GM12878 (cell line): ENCODE measurements at regions not wholly inside any gene's neighbourhood (a gene's known extent, or its start where the extent isn't known, plus 50 kb on each side); places are given as distances from the start of the nearest gene placed in this dataset.

ENCODE experiments used
- ATAC-seq: fragments of 200-7000 bp; cut with Tn5 transposase; 3 replicates; pipeline ENCODE4 v1.9.1; 2020; ENCODE audit warnings: mild to moderate bottlenecking, moderate library complexity
- BruUV-seq: library from RNA; stranded (reverse); fragments of 400-500 nt; replicated peaks from 2 replicates; lab custom pipeline; 2021; lab: Mats Ljungman, UMichigan
- CTCF ChIA-PET: fragments of 300-600 bp; sonication (Branson Sonifier 250); formaldehyde crosslinking; extraction: SDS; loops from one replicate; lab custom pipeline; 2021; ENCODE audit warnings: inconsistent platforms; lab: Yijun Ruan, JAX
- POLR2A ChIA-PET: fragments of 350-600 bp; formaldehyde crosslinking; extraction: SDS; loops from one replicate; lab custom pipeline; 2021; ENCODE audit warnings: inconsistent platforms; lab: Charles Lee
- RAD21 ChIA-PET: fragments of 300-600 bp; sonication (Branson Sonifier 250); formaldehyde crosslinking; loops from one replicate; lab custom pipeline; 2023; ENCODE audit warnings: antibody characterized with exemption; ENCODE audit not compliant: unreplicated experiment; lab: Charles Lee
- SMC1A ChIA-PET: fragments of 300-600 bp; sonication (Branson Sonifier 250); formaldehyde crosslinking; loops from one replicate; lab custom pipeline; 2023; ENCODE audit not compliant: unreplicated experiment, uncharacterized antibody; lab: Charles Lee
- DNase-seq: peaks from one replicate; pipeline ENCODE4 v3.0.0-alpha.2; 2011; ENCODE audit warnings: low read depth, low spot score
- FAIRE-seq: peaks from 3 replicates; lab custom pipeline; 2011; peaks lifted over from hg19 to GRCh38; lab: Jason Lieb, UNC
- H2AFZ ChIP-seq: 2 replicates; pipeline ENCODE4 v1.6.0; 2011; ENCODE audit warnings: low read depth, low read length, control low read depth; ENCODE audit not compliant: control insufficient read depth
- H3K27ac ChIP-seq: 2 replicates; pipeline ENCODE4 v1.5.1; 2011; ENCODE audit warnings: control low read depth; ENCODE audit not compliant: control insufficient read depth, insufficient read depth
- H3K27me3 ChIP-seq, 2 experiments: replicated peaks in 1 of 2; 2 replicates each; pipeline versions ENCODE4 v1.6.0 to v1.6.1; 2011; ENCODE audit warnings: low read length in 1 of 2; ENCODE audit not compliant: control insufficient read depth in 2 of 2, insufficient read depth in 2 of 2
- H3K36me3 ChIP-seq, 2 experiments: 2 replicates each; pipeline ENCODE4 v1.5.1; 2011; ENCODE audit warnings: low read length in 1 of 2; ENCODE audit not compliant: control insufficient read depth in 2 of 2, insufficient read depth in 2 of 2
- H3K4me1 ChIP-seq: 2 replicates; pipeline ENCODE4 v1.6.1; 2011; ENCODE audit warnings: mild to moderate bottlenecking, low read length, moderate library complexity, mixed read lengths; ENCODE audit not compliant: control insufficient read depth, insufficient read depth
- H3K4me2 ChIP-seq: 2 replicates; pipeline ENCODE4 v1.6.0; 2011; ENCODE audit warnings: control low read depth; ENCODE audit not compliant: control insufficient read depth, insufficient read depth
- H3K4me3 ChIP-seq: fragments of 200-600 bp; sonication (generic); 2 replicates; pipeline ENCODE4 v1.5.1; 2016
- H3K79me2 ChIP-seq: 2 replicates; pipeline ENCODE4 v1.6.0; 2011; ENCODE audit warnings: low read length; ENCODE audit not compliant: control insufficient read depth, insufficient read depth
- H3K9ac ChIP-seq: 2 replicates; pipeline ENCODE4 v1.8.0; 2011; ENCODE audit warnings: low read length, control low read depth, mixed read lengths; ENCODE audit not compliant: control insufficient read depth, insufficient read depth
- H3K9me3 ChIP-seq: replicated peaks from 3 replicates; pipeline ENCODE4 v1.5.1; 2011; ENCODE audit warnings: mild to moderate bottlenecking, low read length; ENCODE audit not compliant: control insufficient read depth, insufficient read depth
- H4K20me1 ChIP-seq: 2 replicates; pipeline ENCODE4 v1.6.0; 2011; ENCODE audit not compliant: control insufficient read depth, insufficient read depth
- BCL11A ChIP-seq: IDR thresholded peaks from 2 replicates; pipeline ENCODE4 v1.6.1; 2011; ENCODE audit warnings: low read depth, low read length
- BHLHE40 ChIP-seq, 2 experiments: fragments of 450-650 bp in 1 of 2; IDR thresholded peaks; 2 replicates each; pipeline ENCODE4 v1.6.1; 2011 to 2017; ENCODE audit warnings: low read depth in 2 of 2, borderline replicate concordance in 1 of 2, improper control_type of control experiment in 1 of 2, low read length in 1 of 2, mild to moderate bottlenecking in 1 of 2
- BMI1 ChIP-seq: fragments of 450-650 bp; IDR thresholded peaks from 2 replicates; pipeline ENCODE4 v1.6.1; 2016; ENCODE audit warnings: mild to moderate bottlenecking, moderate library complexity, borderline replicate concordance
- CHD1 ChIP-seq: IDR thresholded peaks from 2 replicates; pipeline ENCODE4 v1.6.1; 2012; ENCODE audit warnings: low read depth, low read length, improper control_type of control experiment
- CHD4 ChIP-seq: fragments of 200-600 bp; sonication (generic); IDR thresholded peaks from 2 replicates; pipeline ENCODE4 v1.6.1; 2016; ENCODE audit warnings: mild to moderate bottlenecking
- CREB1 ChIP-seq: IDR thresholded peaks from 2 replicates; pipeline ENCODE4 v1.6.1; 2012; ENCODE audit warnings: low read depth, mild to moderate bottlenecking, inconsistent platforms
- EP300 ChIP-seq, 2 experiments: fragments of 150-350 bp in 1 of 2; IDR thresholded peaks; 2 replicates each; pipeline ENCODE4 v1.6.1; 2011 to 2012; ENCODE audit warnings: low read depth in 2 of 2, low read length in 2 of 2, borderline replicate concordance in 1 of 2, improper control_type of control experiment in 1 of 2, inconsistent platforms in 1 of 2; ENCODE audit not compliant: control insufficient read depth in 1 of 2
- EZH2 ChIP-seq: IDR thresholded peaks from 2 replicates; pipeline ENCODE4 v1.6.1; 2012; ENCODE audit warnings: low read depth, mild to moderate bottlenecking, control low read depth, inconsistent platforms, low read length, borderline replicate concordance; ENCODE audit not compliant: control insufficient read depth
- FOXK2 ChIP-seq: fragments of 450-650 bp; IDR thresholded peaks from 2 replicates; pipeline ENCODE4 v1.6.1; 2017; ENCODE audit warnings: mild to moderate bottlenecking, moderate library complexity
- HCFC1 ChIP-seq: fragments of 150-350 bp; IDR thresholded peaks from 2 replicates; pipeline ENCODE4 v1.6.1; 2014; ENCODE audit warnings: low read length
- HDAC2 ChIP-seq: fragments of 200-600 bp; sonication (generic); IDR thresholded peaks from 2 replicates; pipeline ENCODE4 v1.6.1; 2017
- NFXL1 ChIP-seq: fragments of 450-650 bp; IDR thresholded peaks from 2 replicates; pipeline ENCODE4 v1.6.1; 2017; ENCODE audit warnings: antibody characterized with exemption, mild to moderate bottlenecking, borderline replicate concordance
- POLR2AphosphoS2 ChIP-seq: IDR thresholded peaks from 2 replicates; pipeline ENCODE4 v1.6.1; 2011; ENCODE audit warnings: low read depth, mild to moderate bottlenecking, low read length, improper control_type of control experiment, moderate library complexity
- TAF1 ChIP-seq: IDR thresholded peaks from 2 replicates; pipeline ENCODE4 v1.6.1; 2011; ENCODE audit warnings: mild to moderate bottlenecking, low read depth, low read length, borderline replicate concordance
- ZNF217 ChIP-seq: fragments of 450-650 bp; IDR thresholded peaks from 2 replicates; pipeline ENCODE4 v1.6.1; 2017; ENCODE audit warnings: antibody characterized with exemption, mild to moderate bottlenecking
- WGBS: methylation state at CpG from one replicate; pipeline ENCODE4 v1.1.6; 2016; ENCODE audit warnings: low lambda C conversion rate; ENCODE audit not compliant: insufficient replicate concordance, insufficient coverage; ENCODE audit errors: missing lambda C conversion rate; 5-methylcytosine and 5-hydroxymethylcytosine counted together
- in situ Hi-C: fragments of 300-500 bp; cut with MboI; formaldehyde crosslinking; loops from 9 replicates; pipeline ENCODE4 v1.14.3; 2018; ENCODE audit warnings: mixed read lengths
- intact Hi-C: fragments of 100-400 bp; cut with micrococcal nuclease; formaldehyde crosslinking; loops from one replicate; pipeline ENCODE4 v1.14.2; 2022; ENCODE audit not compliant: unreplicated experiment
- TF ChIP-seq, protein P1 (sequence below): IDR thresholded peaks from 2 replicates; pipeline ENCODE4 v1.6.1; 2012; ENCODE audit warnings: mild to moderate bottlenecking, low read depth, low read length

GRCh38 chr12:88707800-88708199 is 127.5 kb upstream of the KITLG start:
- WGBS, result 37% methylated on average over 2 of the region's 2 CpGs
- Histone ChIP-seq H4K20me1 (no peaks in the 10 kb centered on the region), H3K4me3 (no peak overlapping the region), H3K4me1 (no peaks in the 10 kb centered on the region), H2AFZ (no peak overlapping the region), H3K9me3 (no peaks in the 10 kb centered on the region)
- DNase-seq, result no peak
- POLR2A ChIA-PET, result no interaction called here
- RAD21 ChIA-PET, result no interaction called here
- BruUV-seq, result no TSS peak
- TF ChIP-seq ZNF217, result no peak
- no peak for TF ChIP-seq CHD4
- TF ChIP-seq HCFC1, result no peak
- TF ChIP-seq BCL11A, result no peak
- TF ChIP-seq, all 136 proteins: peak for 0
- intact Hi-C loops, result no loop called here
- ChIA-PET SMC1A (no interaction called here), CTCF (no interaction called here)
- in situ Hi-C loops, result no loop called here
- Histone ChIP-seq H3K27ac (no peak overlapping the region), H3K79me2 (no peaks in the 10 kb centered on the region), H3K4me2 (no peak overlapping the region), H3K9ac (no peak overlapping the region), H3K36me3 (no peaks in the 10 kb centered on the region), H3K27me3 (no peaks in the 10 kb centered on the region)
- no peak for ATAC-seq
- FAIRE-seq, result no peak

GRCh38 chr12:88706286-88706685 is 126.0 kb upstream of the KITLG start:
- Histone ChIP-seq H2AFZ (no peak overlapping the region), H3K4me3 (no peak overlapping the region), H3K27me3 (no peaks in the 10 kb centered on the region), H3K27ac (no peak overlapping the region), H3K9me3 (no peaks in the 10 kb centered on the region), H3K79me2 (no peaks in the 10 kb centered on the region), H3K4me1 (no peaks in the 10 kb centered on the region), H3K36me3 (no peaks in the 10 kb centered on the region), H3K9ac (no peak overlapping the region), H4K20me1 (no peaks in the 10 kb centered on the region), H3K4me2 (no peak overlapping the region)
- POLR2A ChIA-PET, result no interaction called here
- SMC1A ChIA-PET, result no interaction called here
- RAD21 ChIA-PET, result no interaction called here
- DNase-seq (no peak), FAIRE-seq (no peak), ATAC-seq (no peak)
- no TSS peak for BruUV-seq
- CTCF ChIA-PET, result interaction anchor here (0.7 kb wide), 1 partner anchor 58 kb away, joined by 4 read pairs; no protein-coding TSS in a partner anchor
- in situ Hi-C loops, result no loop called here
- intact Hi-C loops, result no loop called here
- TF ChIP-seq CHD1 (no peak), CREB1 (no peak), NFXL1 (no peak), EP300 (IDR thresholded peaks at IDR 0.05; ENCODE audit: borderline replicate concordance in 1 of 2, control insufficient read depth in 1 of 2, low read depth in 2 of 2, low read length in 2 of 2) (no peak), BHLHE40 (IDR thresholded peaks at IDR 0.05; ENCODE audit: borderline replicate concordance in 1 of 2, low read depth in 2 of 2, low read length in 1 of 2) (no peak), EZH2 (no peak), POLR2AphosphoS2 (no peak), HDAC2 (no peak), FOXK2 (no peak), BMI1 (no peak), TAF1 (no peak)
- TF ChIP-seq, protein P1, sequence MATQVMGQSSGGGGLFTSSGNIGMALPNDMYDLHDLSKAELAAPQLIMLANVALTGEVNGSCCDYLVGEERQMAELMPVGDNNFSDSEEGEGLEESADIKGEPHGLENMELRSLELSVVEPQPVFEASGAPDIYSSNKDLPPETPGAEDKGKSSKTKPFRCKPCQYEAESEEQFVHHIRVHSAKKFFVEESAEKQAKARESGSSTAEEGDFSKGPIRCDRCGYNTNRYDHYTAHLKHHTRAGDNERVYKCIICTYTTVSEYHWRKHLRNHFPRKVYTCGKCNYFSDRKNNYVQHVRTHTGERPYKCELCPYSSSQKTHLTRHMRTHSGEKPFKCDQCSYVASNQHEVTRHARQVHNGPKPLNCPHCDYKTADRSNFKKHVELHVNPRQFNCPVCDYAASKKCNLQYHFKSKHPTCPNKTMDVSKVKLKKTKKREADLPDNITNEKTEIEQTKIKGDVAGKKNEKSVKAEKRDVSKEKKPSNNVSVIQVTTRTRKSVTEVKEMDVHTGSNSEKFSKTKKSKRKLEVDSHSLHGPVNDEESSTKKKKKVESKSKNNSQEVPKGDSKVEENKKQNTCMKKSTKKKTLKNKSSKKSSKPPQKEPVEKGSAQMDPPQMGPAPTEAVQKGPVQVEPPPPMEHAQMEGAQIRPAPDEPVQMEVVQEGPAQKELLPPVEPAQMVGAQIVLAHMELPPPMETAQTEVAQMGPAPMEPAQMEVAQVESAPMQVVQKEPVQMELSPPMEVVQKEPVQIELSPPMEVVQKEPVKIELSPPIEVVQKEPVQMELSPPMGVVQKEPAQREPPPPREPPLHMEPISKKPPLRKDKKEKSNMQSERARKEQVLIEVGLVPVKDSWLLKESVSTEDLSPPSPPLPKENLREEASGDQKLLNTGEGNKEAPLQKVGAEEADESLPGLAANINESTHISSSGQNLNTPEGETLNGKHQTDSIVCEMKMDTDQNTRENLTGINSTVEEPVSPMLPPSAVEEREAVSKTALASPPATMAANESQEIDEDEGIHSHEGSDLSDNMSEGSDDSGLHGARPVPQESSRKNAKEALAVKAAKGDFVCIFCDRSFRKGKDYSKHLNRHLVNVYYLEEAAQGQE, result no peak
